Body of pancreas (tissue), 4 donors: ENCODE measurements at regions not wholly inside any gene's neighbourhood (a gene's known extent, or its start where the extent isn't known, plus 50 kb on each side); places are given as distances from the start of the nearest gene placed in this dataset.

ENCODE experiments used
- ATAC-seq: fragments of 150-250 bp; one replicate; pipeline ENCODE4 v1.9.1; 2016
- DNase-seq, 4 donors: peaks; one replicate each; pipeline ENCODE4 v3.0.0-alpha.2; 2019
- H3K27ac ChIP-seq, 4 donors: fragments of 200-600 bp; sonication (generic); 1 replicate in 3 of 4; 2 replicates in 1 of 4; pipeline versions ENCODE4 v1.5.1 to v1.6.1; 2016 to 2019; ENCODE audit warnings: mild to moderate bottlenecking in 1 of 4, mixed read lengths in 1 of 4, moderate library complexity in 1 of 4
- H3K27me3 ChIP-seq, 2 donors: fragments of 200-600 bp; sonication (generic); one replicate each; pipeline ENCODE4 v1.6.0; 2016; ENCODE audit warnings: mild to moderate bottlenecking in 1 of 2
- H3K36me3 ChIP-seq, 2 donors: fragments of 200-600 bp; sonication (generic); replicated peaks in 1 of 2; 2 replicates each; pipeline ENCODE4 v1.5.1; 2016; ENCODE audit warnings: low read depth in 2 of 2; ENCODE audit not compliant: insufficient read depth in 1 of 2
- H3K4me1 ChIP-seq: fragments of 200-600 bp; sonication (generic); one replicate; pipeline ENCODE4 v1.6.0; 2016
- H3K4me3 ChIP-seq, 2 donors: fragments of 200-600 bp; sonication (generic); 1 replicate in 1 of 2; 2 replicates in 1 of 2; pipeline ENCODE4 v1.5.1; 2016 to 2019
- H3K9me3 ChIP-seq, 3 donors: fragments of 200-600 bp; sonication (generic); 1 replicate in 2 of 3; 2 replicates in 1 of 3; pipeline ENCODE4 v1.5.1; 2016
- CTCF ChIP-seq, 7 experiments: fragments of 450-650 bp in 4 of 7; fragments of 200-600 bp in 3 of 7; sonication (generic) in 3 of 7; IDR thresholded peaks; one replicate each; pipeline ENCODE4 v1.5.1; 2016 to 2019; ENCODE audit warnings: antibody characterized with exemption in 7 of 7
- POLR2A ChIP-seq, 3 donors: fragments of 450-650 bp; IDR thresholded peaks; one replicate each; pipeline ENCODE4 v1.6.1; 2016; ENCODE audit warnings: antibody characterized with exemption in 3 of 3, mild to moderate bottlenecking in 2 of 3
- WGBS, 2 donors: methylation state at CpG; one replicate each; pipeline ENCODE4 v1.1.5; 2017; 5-methylcytosine and 5-hydroxymethylcytosine counted together
- intact Hi-C: fragments of 100-400 bp; cut with DNase I; formaldehyde crosslinking; loops from one replicate; pipeline ENCODE4 v1.15.1; 2023

GRCh38 chr2:238502088-238502810 lies 75.5 kb downstream of the ASB1 start:
- DNase-seq (no peak), ATAC-seq (no peak)
- no peaks in the 10 kb centered on the region for H3K27me3 ChIP-seq
- H3K27ac ChIP-seq: no peak overlapping the region
- H3K36me3 ChIP-seq: no peaks in the 10 kb centered on the region
- no peak for TF ChIP-seq POLR2A (IDR thresholded peaks at IDR 0.05)
- TF ChIP-seq CTCF (IDR thresholded peaks at IDR 0.05): no peak
- intact Hi-C loops: no loop called here
- 90 to 94% methylated on average over 13 of the region's 13 CpGs for WGBS, 2 donors
- no peaks in the 10 kb centered on the region for H3K9me3 ChIP-seq
- H3K4me3 ChIP-seq: no peak overlapping the region
- no peaks in the 10 kb centered on the region for H3K4me1 ChIP-seq

- Histone ChIP-seq H3K36me3 (no peaks in the 10 kb centered on the region), H3K4me3 (no peak overlapping the region), H3K9me3 (no peaks in the 10 kb centered on the region), H3K27me3 (no peaks in the 10 kb centered on the region), H3K27ac (no peak overlapping the region), H3K4me1 (no peaks in the 10 kb centered on the region)
- WGBS, 2 donors: 88 to 89% methylated on average over 21 to 23 of the region's 23 CpGs
- no peak for ATAC-seq
- TF ChIP-seq CTCF (IDR thresholded peaks at IDR 0.05): no peak
- no peak for TF ChIP-seq POLR2A (IDR thresholded peaks at IDR 0.05)
- DNase-seq: no peak
- intact Hi-C loops: no loop called here
Measured at GRCh38 chr2:238502956-238503791, 76.4 kb downstream of the ASB1 start.

- Histone ChIP-seq H3K9me3 (no peaks in the 10 kb centered on the region), H3K27ac (no peak overlapping the region), H3K36me3 (no peaks in the 10 kb centered on the region), H3K4me1 (no peaks in the 10 kb centered on the region), H3K4me3 (no peak overlapping the region), H3K27me3 (no peaks in the 10 kb centered on the region)
- DNase-seq (no peak), ATAC-seq (no peak)
- WGBS, 2 donors: 80 to 83% methylated on average over 25 to 26 of the region's 26 CpGs
- intact Hi-C loops: no loop called here
- TF ChIP-seq POLR2A (IDR thresholded peaks at IDR 0.05) (no peak), CTCF (IDR thresholded peaks at IDR 0.05) (no peak)
Measured at GRCh38 chr2:238504181-238504931, 77.6 kb downstream of the ASB1 start.

GRCh38 chr2:238505119-238505891 lies 78.6 kb downstream of the ASB1 start:
- WGBS, 2 donors: 82 to 84% methylated on average over 13 to 16 of the region's 16 CpGs
- DNase-seq: no peak
- intact Hi-C loops: no loop called here

More at GRCh38 chr2:238505119-238505891, 78.6 kb downstream of the ASB1 start:
- no peaks in the 10 kb centered on the region for H3K36me3 ChIP-seq
- H3K4me3 ChIP-seq: no peak overlapping the region
- TF ChIP-seq CTCF (IDR thresholded peaks at IDR 0.05): no peak
- no peak for TF ChIP-seq POLR2A (IDR thresholded peaks at IDR 0.05)
- no peaks in the 10 kb centered on the region for H3K4me1 ChIP-seq
- no peaks in the 10 kb centered on the region for H3K9me3 ChIP-seq
- H3K27ac ChIP-seq: no peak overlapping the region
- ATAC-seq: no peak
- no peaks in the 10 kb centered on the region for H3K27me3 ChIP-seq
